ACC112 (cell line): ENCODE measurements at regions not wholly inside any gene's neighbourhood (a gene's known extent, or its start where the extent isn't known, plus 50 kb on each side); places are given as distances from the start of the nearest gene placed in this dataset.

Experiments
- H2AFZ ChIP-seq: fragments of 200-600 bp; sonication (generic); one replicate; pipeline ENCODE4 v1.6.0; 2017; ENCODE audit warnings: antibody characterized with exemption, low read length; ENCODE audit not compliant: unreplicated experiment
- H3K27ac ChIP-seq: fragments of 200-600 bp; sonication (generic); 2 replicates; pipeline ENCODE4 v1.5.1; 2014; ENCODE audit warnings: low read depth, mild to moderate bottlenecking, antibody characterized with exemption, low read length, moderate library complexity
- H3K27me3 ChIP-seq: fragments of 200-600 bp; sonication (generic); 2 replicates; pipeline ENCODE4 v1.6.1; 2014; ENCODE audit warnings: mild to moderate bottlenecking, antibody characterized with exemption, low read length, moderate library complexity, mixed read lengths; ENCODE audit not compliant: insufficient read depth
- H3K36me3 ChIP-seq: fragments of 200-600 bp; sonication (generic); 2 replicates; pipeline ENCODE4 v1.6.1; 2016; ENCODE audit warnings: mild to moderate bottlenecking, antibody characterized with exemption, low read length, moderate library complexity, mixed read lengths; ENCODE audit not compliant: insufficient read depth
- H3K4me1 ChIP-seq: fragments of 200-600 bp; sonication (generic); one replicate; pipeline ENCODE4 v1.6.1; 2016; ENCODE audit warnings: low read length, mixed read lengths; ENCODE audit not compliant: insufficient read depth, unreplicated experiment, control insufficient read depth
- H3K4me3 ChIP-seq: fragments of 200-600 bp; sonication (generic); 2 replicates; pipeline ENCODE4 v1.5.1; 2014; ENCODE audit warnings: mild to moderate bottlenecking, low read depth, low read length
- H3K79me2 ChIP-seq: fragments of 200-600 bp; sonication (generic); one replicate; pipeline ENCODE4 v1.6.0; 2016; ENCODE audit warnings: low read length; ENCODE audit not compliant: control insufficient read depth, unreplicated experiment, insufficient read depth

- Histone ChIP-seq H3K27me3 (no peaks in the 10 kb centered on the region), H2AFZ (no peak overlapping the region), H3K4me3 (no peak overlapping the region), H3K27ac (no peak overlapping the region), H3K36me3 (no peaks in the 10 kb centered on the region), H3K79me2 (no peaks in the 10 kb centered on the region), H3K4me1 (peaks cover 5% of the 10 kb centered on the region)
Observed at GRCh38 chr11:71114124-71114851, 138.1 kb downstream of the SHANK2 start.

GRCh38 chr11:71112990-71113389 is 139.4 kb downstream of the SHANK2 start:
- H3K27me3 ChIP-seq: no peaks in the 10 kb centered on the region
- H3K36me3 ChIP-seq: no peaks in the 10 kb centered on the region
- H2AFZ ChIP-seq: no peak overlapping the region
- H3K4me1 ChIP-seq: peaks cover 5% of the 10 kb centered on the region
- H3K79me2 ChIP-seq: no peaks in the 10 kb centered on the region
- no peak overlapping the region for H3K27ac ChIP-seq
- H3K4me3 ChIP-seq: no peak overlapping the region

GRCh38 chr11:71112454-71112853 is 139.9 kb downstream of the SHANK2 start:
- no peak overlapping the region for H3K4me3 ChIP-seq
- no peak overlapping the region for H2AFZ ChIP-seq
- H3K27me3 ChIP-seq: no peaks in the 10 kb centered on the region
- H3K4me1 ChIP-seq: peaks cover 4% of the 10 kb centered on the region
- no peaks in the 10 kb centered on the region for H3K79me2 ChIP-seq
- H3K27ac ChIP-seq: no peak overlapping the region
- no peaks in the 10 kb centered on the region for H3K36me3 ChIP-seq

- no peaks in the 10 kb centered on the region for H3K27me3 ChIP-seq
- H2AFZ ChIP-seq: no peak overlapping the region
- no peak overlapping the region for H3K27ac ChIP-seq
- H3K79me2 ChIP-seq: no peaks in the 10 kb centered on the region
- H3K4me3 ChIP-seq: no peak overlapping the region
- H3K4me1 ChIP-seq: no peaks in the 10 kb centered on the region
- H3K36me3 ChIP-seq: no peaks in the 10 kb centered on the region
Observed at GRCh38 chr11:71109586-71109985, 142.8 kb downstream of the SHANK2 start.

- no peaks in the 10 kb centered on the region for H3K79me2 ChIP-seq
- no peak overlapping the region for H2AFZ ChIP-seq
- H3K27ac ChIP-seq: no peak overlapping the region
- no peaks in the 10 kb centered on the region for H3K4me1 ChIP-seq
- no peaks in the 10 kb centered on the region for H3K36me3 ChIP-seq
- H3K4me3 ChIP-seq: no peak overlapping the region
- no peaks in the 10 kb centered on the region for H3K27me3 ChIP-seq
Observed at GRCh38 chr11:71109186-71109585, 143.2 kb downstream of the SHANK2 start.

GRCh38 chr11:71108013-71108865 is 144.1 kb downstream of the SHANK2 start:
- Histone ChIP-seq H3K27me3 (no peaks in the 10 kb centered on the region), H2AFZ (no peak overlapping the region), H3K27ac (no peak overlapping the region), H3K4me1 (no peaks in the 10 kb centered on the region), H3K79me2 (no peaks in the 10 kb centered on the region), H3K36me3 (no peaks in the 10 kb centered on the region), H3K4me3 (no peak overlapping the region)

GRCh38 chr11:71106671-71107070 is 145.7 kb downstream of the SHANK2 start:
- Histone ChIP-seq H3K4me3 (no peak overlapping the region), H3K36me3 (no peaks in the 10 kb centered on the region), H3K79me2 (no peaks in the 10 kb centered on the region), H2AFZ (no peak overlapping the region), H3K27ac (no peak overlapping the region), H3K27me3 (no peaks in the 10 kb centered on the region), H3K4me1 (no peaks in the 10 kb centered on the region)

GRCh38 chr11:71103266-71103665 is 149.1 kb downstream of the SHANK2 start:
- Histone ChIP-seq H3K4me1 (no peaks in the 10 kb centered on the region), H3K27ac (no peak overlapping the region), H2AFZ (no peak overlapping the region), H3K79me2 (no peaks in the 10 kb centered on the region), H3K27me3 (no peaks in the 10 kb centered on the region), H3K36me3 (no peaks in the 10 kb centered on the region), H3K4me3 (no peak overlapping the region)

GRCh38 chr11:71102251-71102995 is 150.0 kb downstream of the SHANK2 start:
- Histone ChIP-seq H3K36me3 (no peaks in the 10 kb centered on the region), H3K4me3 (no peak overlapping the region)

GRCh38 chr11:71101606-71102005 is 150.8 kb downstream of the SHANK2 start:
- Histone ChIP-seq H3K79me2 (no peaks in the 10 kb centered on the region), H3K27ac (no peak overlapping the region), H2AFZ (no peak overlapping the region), H3K36me3 (no peaks in the 10 kb centered on the region), H3K4me3 (no peak overlapping the region), H3K27me3 (no peaks in the 10 kb centered on the region), H3K4me1 (peaks cover 3% of the 10 kb centered on the region)

More at GRCh38 chr11:71102251-71102995, 150.0 kb downstream of the SHANK2 start:
- Histone ChIP-seq H2AFZ (no peak overlapping the region), H3K27ac (no peak overlapping the region), H3K4me1 (no peaks in the 10 kb centered on the region), H3K79me2 (no peaks in the 10 kb centered on the region), H3K27me3 (no peaks in the 10 kb centered on the region)
